ENCODE measurements at regions not wholly inside any gene's neighbourhood (a gene's known extent, or its start where the extent isn't known, plus 50 kb on each side); places are given as distances from the start of the nearest gene placed in this dataset.

DNA sequence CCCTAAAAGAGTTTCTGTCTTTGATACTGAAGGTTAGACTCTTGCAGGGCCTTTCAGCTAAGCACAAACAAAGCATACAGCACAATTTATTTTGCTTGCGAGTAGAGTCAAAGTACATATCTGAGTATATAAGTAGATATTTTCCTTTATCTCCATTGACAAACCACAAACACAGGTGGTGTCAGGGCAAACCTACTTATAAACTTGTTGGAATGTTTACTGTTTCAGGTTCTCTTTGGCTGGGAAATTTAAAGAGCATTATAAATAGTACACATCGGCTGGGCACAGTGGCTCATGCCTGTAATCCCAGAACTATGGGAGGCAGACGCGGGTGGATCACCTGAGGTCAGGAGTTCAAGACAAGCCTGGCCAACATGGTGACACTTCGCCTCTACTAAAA is 442.6 kb upstream of the PSMD7 start:
- TF ChIP-seq POLR2A (IDR thresholded peaks at IDR 0.05; ENCODE audit: low read length): no peak
- no peak for TF ChIP-seq GATA1 (IDR thresholded peaks at IDR 0.05; ENCODE audit: low read depth, low read length)
